Fibroblast of villous mesenchyme (primary cell): ENCODE measurements at regions not wholly inside any gene's neighbourhood (a gene's known extent, or its start where the extent isn't known, plus 50 kb on each side); places are given as distances from the start of the nearest gene placed in this dataset.
"Not testable (repeated sequence)": the region's sequence is repeated elsewhere in the genome, so short reads cannot be mapped to it uniquely, and the experiment has no call there.

Experiments used
- DNase-seq: peaks from one replicate; pipeline ENCODE4 v3.0.0-alpha.2; 2010; ENCODE audit warnings: low read depth
- H3K4me3 ChIP-seq: 2 replicates; pipeline ENCODE4 v1.5.1; 2011; ENCODE audit warnings: low read depth, mild to moderate bottlenecking, low read length
- TF ChIP-seq, protein P1 (sequence below): IDR thresholded peaks from 2 replicates; pipeline ENCODE4 v1.5.1; 2012; ENCODE audit warnings: low read depth, mild to moderate bottlenecking, low read length; ENCODE audit not compliant: insufficient read depth

DNA sequence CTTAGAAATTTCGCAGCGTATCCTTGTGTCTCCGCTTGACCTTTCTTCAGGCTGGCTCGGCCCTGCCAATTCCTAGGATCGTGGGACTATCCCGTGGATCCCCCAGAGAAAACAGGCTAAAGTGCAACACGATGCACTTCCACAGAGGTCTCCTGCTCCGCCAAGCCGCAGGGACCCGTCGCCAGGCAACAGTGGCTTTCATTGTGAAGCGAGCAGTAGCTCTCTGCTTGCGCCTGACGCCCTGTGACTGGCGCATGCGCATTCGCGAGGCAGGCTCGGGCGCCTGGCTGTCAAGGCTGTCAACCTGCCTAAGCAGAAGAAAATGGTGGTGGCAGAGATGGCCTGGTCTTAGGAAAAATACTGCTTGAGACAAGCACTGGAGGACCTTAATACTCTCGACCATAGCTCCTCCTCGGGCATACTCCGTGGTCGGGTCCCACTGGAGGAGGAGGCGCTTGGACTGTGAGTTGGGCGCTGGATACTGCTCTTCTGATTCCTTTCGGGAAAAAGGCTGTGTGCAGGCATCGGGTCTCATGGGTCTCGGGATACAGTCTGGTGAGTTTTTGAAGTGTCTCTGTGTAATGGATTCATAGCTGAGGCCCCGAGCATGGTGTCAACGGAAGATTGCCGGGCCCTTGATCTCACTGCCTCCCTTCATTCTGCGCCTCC is 2336.1 kb downstream of the TP53TG3F start:
- no peak for DNase-seq
- TF ChIP-seq, protein P1, sequence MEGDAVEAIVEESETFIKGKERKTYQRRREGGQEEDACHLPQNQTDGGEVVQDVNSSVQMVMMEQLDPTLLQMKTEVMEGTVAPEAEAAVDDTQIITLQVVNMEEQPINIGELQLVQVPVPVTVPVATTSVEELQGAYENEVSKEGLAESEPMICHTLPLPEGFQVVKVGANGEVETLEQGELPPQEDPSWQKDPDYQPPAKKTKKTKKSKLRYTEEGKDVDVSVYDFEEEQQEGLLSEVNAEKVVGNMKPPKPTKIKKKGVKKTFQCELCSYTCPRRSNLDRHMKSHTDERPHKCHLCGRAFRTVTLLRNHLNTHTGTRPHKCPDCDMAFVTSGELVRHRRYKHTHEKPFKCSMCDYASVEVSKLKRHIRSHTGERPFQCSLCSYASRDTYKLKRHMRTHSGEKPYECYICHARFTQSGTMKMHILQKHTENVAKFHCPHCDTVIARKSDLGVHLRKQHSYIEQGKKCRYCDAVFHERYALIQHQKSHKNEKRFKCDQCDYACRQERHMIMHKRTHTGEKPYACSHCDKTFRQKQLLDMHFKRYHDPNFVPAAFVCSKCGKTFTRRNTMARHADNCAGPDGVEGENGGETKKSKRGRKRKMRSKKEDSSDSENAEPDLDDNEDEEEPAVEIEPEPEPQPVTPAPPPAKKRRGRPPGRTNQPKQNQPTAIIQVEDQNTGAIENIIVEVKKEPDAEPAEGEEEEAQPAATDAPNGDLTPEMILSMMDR, result no peak
- H3K4me3 ChIP-seq, result no peak overlapping the region

DNA sequence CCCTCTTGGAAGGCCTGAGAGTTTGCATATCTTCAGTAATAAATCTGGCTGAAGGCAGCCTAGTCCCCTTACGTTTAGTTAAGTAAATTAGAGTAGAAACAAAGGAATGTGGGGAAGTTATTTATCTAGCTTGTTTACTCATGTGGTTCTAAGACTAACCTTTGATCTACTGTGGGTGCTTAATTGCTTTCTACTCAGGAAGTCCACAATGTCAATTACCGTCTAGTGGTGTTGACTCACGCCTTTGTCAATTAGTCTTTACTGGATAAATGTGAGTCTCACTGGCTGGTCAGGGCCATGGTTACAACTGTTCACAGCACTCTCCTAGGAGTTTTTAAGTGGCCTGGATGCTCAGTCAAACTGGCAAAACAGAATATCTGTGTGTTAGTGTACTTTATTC is 2338.4 kb downstream of the TP53TG3F start:
- TF ChIP-seq, protein P1, result no peak
- DNase-seq, result no peak
- no peak overlapping the region for H3K4me3 ChIP-seq

DNA sequence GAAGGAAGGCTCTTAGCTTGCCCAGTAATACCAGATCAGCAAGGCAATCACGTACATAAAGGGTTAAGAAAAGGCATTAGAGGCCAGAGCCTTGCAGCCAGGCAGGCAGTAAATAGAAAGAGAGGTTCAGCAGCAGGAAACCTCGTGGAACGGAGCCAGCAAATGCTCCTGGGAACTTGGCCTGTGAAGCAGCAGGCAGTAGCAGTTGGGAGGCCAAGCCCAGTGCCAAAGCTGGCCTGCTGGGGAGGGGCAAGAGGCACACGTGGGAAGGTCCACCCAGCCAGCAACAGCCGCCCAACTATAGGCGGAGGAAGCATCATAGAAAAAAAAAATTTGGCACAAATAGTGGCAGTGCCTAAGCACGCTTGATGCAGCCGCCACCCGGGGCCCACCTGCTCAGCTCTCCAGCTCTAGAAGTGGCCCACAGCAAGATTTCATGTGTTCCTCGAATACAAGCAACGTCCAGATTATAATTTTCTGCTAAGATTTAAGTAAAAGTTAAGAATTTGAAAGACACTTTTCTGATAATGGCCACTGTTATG is 2339.5 kb downstream of the TP53TG3F start:
- no peak overlapping the region for H3K4me3 ChIP-seq
- TF ChIP-seq, protein P1, result no peak
- DNase-seq, result no peak

DNA sequence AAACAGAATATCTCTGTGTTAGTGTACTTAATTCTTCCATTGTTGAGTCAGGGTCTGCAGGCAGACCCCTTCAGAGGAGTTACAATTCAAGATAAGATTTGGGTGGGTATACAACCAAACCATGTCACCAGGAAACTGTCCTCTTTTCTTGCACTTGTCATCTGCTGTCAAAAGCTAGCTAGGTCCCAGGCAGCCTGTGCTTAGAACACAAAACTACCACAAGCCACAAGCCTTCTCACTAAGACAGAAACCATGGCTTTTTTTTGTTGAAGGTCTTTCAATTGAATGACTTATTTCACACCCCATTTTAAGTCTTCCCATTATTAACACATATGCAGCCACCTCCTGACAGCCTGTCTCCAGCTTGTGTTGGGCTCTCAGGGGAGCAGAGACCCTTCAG is 2345.1 kb downstream of the TP53TG3F start:
- not testable (repeated sequence) for H3K4me3 ChIP-seq, DNase-seq

DNA sequence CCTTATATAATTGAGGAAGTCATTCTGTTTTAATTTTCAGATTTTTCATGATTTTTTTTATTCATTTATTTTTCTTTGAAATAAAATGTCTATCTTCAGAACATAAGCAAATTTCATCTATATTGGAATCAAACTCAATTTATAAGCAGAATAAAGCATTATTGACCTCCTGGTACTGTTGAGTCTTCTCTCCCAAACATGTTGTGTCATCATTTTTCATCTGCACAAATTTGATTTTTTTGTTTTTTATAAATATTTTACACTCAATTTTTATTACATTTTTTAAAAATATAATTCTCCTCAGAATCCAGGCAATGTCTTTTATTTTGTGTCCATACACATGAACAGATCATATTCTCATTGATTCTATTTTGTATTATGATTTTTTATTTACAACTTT is 2363.9 kb downstream of the TP53TG3F start:
- H3K4me3 ChIP-seq, result no peak overlapping the region
- DNase-seq, result no peak

DNA sequence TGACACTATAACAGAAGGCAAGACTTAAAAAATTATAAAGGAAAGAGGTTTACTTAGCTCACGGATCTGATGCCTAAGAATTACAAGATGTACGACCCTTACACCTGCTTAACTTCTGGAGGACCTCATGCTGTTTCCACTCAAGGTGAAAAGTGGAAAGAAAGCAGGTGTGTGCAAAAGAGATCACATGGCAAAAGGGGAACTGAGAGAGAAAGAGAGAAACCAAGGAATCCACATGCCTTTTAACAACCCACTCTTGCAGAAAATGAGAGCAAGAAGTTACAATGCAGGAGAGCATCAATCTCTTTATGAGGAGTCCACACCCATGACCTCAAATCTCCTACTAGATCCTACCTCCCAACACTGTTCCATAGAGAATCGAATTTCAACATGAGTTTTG is 2382.2 kb downstream of the TP53TG3F start:
- no peak overlapping the region for H3K4me3 ChIP-seq
- no peak for DNase-seq
- TF ChIP-seq, protein P1, result no peak

More for the DNA sequence above, 2363.9 kb downstream of the TP53TG3F start:
- TF ChIP-seq, protein P1, result no peak

DNA sequence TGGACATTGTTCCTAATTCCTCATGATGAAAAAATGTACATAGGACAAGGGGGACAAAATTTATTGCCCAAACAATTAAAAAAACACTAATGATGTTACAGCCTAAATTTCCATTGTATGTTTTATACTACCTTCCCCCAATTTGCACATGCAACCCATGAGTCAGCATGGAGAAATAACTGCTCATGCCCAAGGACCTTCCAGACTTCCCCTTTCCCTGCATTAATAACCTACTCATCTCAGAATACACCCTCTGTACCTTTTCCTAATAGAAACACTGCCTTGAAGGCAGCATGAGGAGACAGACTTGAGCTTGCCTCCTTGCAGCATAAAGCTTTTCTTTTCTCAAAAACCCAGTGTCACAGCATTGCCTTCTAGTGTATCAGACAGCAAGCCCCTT is 2402.8 kb downstream of the TP53TG3F start:
- DNase-seq, result no peak
- no peak overlapping the region for H3K4me3 ChIP-seq
- TF ChIP-seq, protein P1, result no peak
